ENCODE measurements at regions not wholly inside any gene's neighbourhood (a gene's known extent, or its start where the extent isn't known, plus 50 kb on each side); places are given as distances from the start of the nearest gene placed in this dataset.

- H2BK20ac ChIP-seq (ENCODE audit: low read depth, low read length, poor library complexity, severe bottlenecking), result no peak overlapping the region
- no peak overlapping the region for H2BK15ac ChIP-seq (ENCODE audit: low read depth, low read length)
- H3K79me1 ChIP-seq (ENCODE audit: insufficient read depth, low read depth, low read length, poor library complexity, severe bottlenecking), result no peaks in the 10 kb centered on the region
- Mint-ChIP-seq H3K27me3 (ENCODE audit: low read depth) (no peaks in the 10 kb centered on the region), H3K4me1 (peaks cover 31 to 34% of the 10 kb centered on the region in 2 experiments), H3K36me3 (ENCODE audit: insufficient read depth in 1 of 3, low read depth in 3 of 3) (no peaks in the 10 kb centered on the region), H3K4me3 (no peak overlapping the region), H3K27ac (no peak overlapping the region), H3K9me3 (no peaks in the 10 kb centered on the region)
- H2BK5ac ChIP-seq (ENCODE audit: insufficient read length, low read length), result no peak overlapping the region
- no peak overlapping the region for H2AFZ ChIP-seq (ENCODE audit: low read length)
- no peak overlapping the region for H3K18ac ChIP-seq (ENCODE audit: insufficient read length, low read depth, low read length)
- no peak overlapping the region for H2BK12ac ChIP-seq (ENCODE audit: insufficient read length, low read depth, low read length)
- no peaks in the 10 kb centered on the region for H3K9me3 ChIP-seq (ENCODE audit: control insufficient read depth, low read depth, low read length)
- no peak overlapping the region for H3K56ac ChIP-seq (ENCODE audit: insufficient read length, low read depth, low read length)
- H3K4me1 ChIP-seq (ENCODE audit: insufficient read depth, low read length), result no peaks in the 10 kb centered on the region; the same call in 1 of the 2 replicates
- H3K27me3 ChIP-seq (ENCODE audit: insufficient read depth, low read length), result no peaks in the 10 kb centered on the region
- H3K23me2 ChIP-seq (ENCODE audit: insufficient read length, low read depth, low read length, poor library complexity, severe bottlenecking), result no peaks in the 10 kb centered on the region
- H2AK5ac ChIP-seq (ENCODE audit: insufficient read length, low read length), result no peak overlapping the region
- H3K79me2 ChIP-seq (ENCODE audit: insufficient read depth, low read length), result no peaks in the 10 kb centered on the region
- no peaks in the 10 kb centered on the region for H4K20me1 ChIP-seq (ENCODE audit: control insufficient read depth, insufficient read depth, insufficient read length)
- no peak for TF ChIP-seq CTCF (conservative IDR thresholded peaks at IDR 0.05)
- H3T11ph ChIP-seq (ENCODE audit: low read length), result no peak overlapping the region
- H3K4ac ChIP-seq (ENCODE audit: low read depth, low read length), result no peak overlapping the region
- DNase-seq, result no peak
- no peak overlapping the region for H4K91ac ChIP-seq (ENCODE audit: insufficient read length, low read depth, low read length)
- H3K9ac ChIP-seq (ENCODE audit: extremely low read depth, insufficient read length, low read length), result no peak overlapping the region
- H3K4me2 ChIP-seq (ENCODE audit: insufficient read depth, insufficient read length, low read length), result no peak overlapping the region
- H3K14ac ChIP-seq (ENCODE audit: insufficient read depth, low read length), result no peak overlapping the region
- H4K8ac ChIP-seq (replicated peaks; ENCODE audit: insufficient read length, low read depth, low read length), result no peak overlapping the region
- no peak overlapping the region for H3K23ac ChIP-seq (ENCODE audit: insufficient read length, low read depth, low read length)
- no peak overlapping the region for H2BK120ac ChIP-seq (ENCODE audit: low read depth, low read length, poor library complexity, severe bottlenecking)
- H3K27ac ChIP-seq (ENCODE audit: insufficient read length, low read depth, low read length), result no peak overlapping the region
- H4K5ac ChIP-seq (ENCODE audit: insufficient read length, low read depth, low read length), result no peak overlapping the region
These were observed 312.3 kb downstream of the CWC27 start for GRCh38 chr5:65081071-65081470.
